Colonic mucosa (tissue), 4 donors: ENCODE measurements at regions not wholly inside any gene's neighbourhood (a gene's known extent, or its start where the extent isn't known, plus 50 kb on each side); places are given as distances from the start of the nearest gene placed in this dataset.

ENCODE experiments used
- DNase-seq: peaks from one replicate; pipeline ENCODE4 v3.0.0-alpha.2; 2020
- H3K27ac ChIP-seq: fragments of 200-600 bp; one replicate; pipeline ENCODE4 v1.8.0; 2021
- H3K27me3 ChIP-seq: fragments of 200-600 bp; one replicate; pipeline ENCODE4 v1.8.0; 2021
- H3K36me3 ChIP-seq: fragments of 200-600 bp; one replicate; pipeline ENCODE4 v1.8.0; 2021
- H3K4me1 ChIP-seq: fragments of 200-600 bp; one replicate; pipeline ENCODE4 v1.8.0; 2021; ENCODE audit warnings: mild to moderate bottlenecking
- H3K4me3 ChIP-seq: fragments of 200-600 bp; one replicate; pipeline ENCODE4 v1.8.0; 2021
- H3K9ac ChIP-seq, 2 donors: one replicate each; pipeline ENCODE4 v1.7.0; 2013; ENCODE audit warnings: control low read depth in 2 of 2, low read depth in 2 of 2, low read length in 2 of 2
- H3K9me3 ChIP-seq: fragments of 200-600 bp; one replicate; pipeline ENCODE4 v1.8.0; 2021
- CTCF ChIP-seq: fragments of 200-600 bp; IDR thresholded peaks from one replicate; pipeline ENCODE4 v1.8.0; 2022; ENCODE audit warnings: antibody characterized with exemption, mild to moderate bottlenecking
- intact Hi-C: fragments of 100-400 bp; cut with DNase I; formaldehyde crosslinking; loops from one replicate; pipeline ENCODE4 v1.14.1; 2022
- donor health status: healthy.
- donor health status: DM: no; HTN: no; CAD: no.
- donor health status: DM: no; HTN: no; CAD: no.

DNA sequence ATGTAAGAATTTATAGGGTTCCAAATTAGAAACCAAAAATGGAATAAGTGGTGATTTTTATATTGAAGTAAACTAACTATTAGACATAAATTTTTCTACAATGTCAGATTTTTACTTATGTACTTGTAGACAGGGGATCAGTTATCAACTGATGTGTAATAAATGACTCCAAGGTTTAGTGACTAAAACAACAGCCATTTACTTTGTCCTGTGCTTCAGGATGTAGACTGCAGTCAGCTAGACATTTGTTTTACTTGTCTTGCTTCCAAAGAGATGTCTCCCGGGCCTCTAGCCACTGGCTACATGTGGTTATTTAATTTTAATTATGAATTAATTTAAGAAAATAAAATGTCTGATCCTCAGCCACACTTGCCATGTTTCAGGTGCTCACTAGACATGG, 249.7 kb upstream of the IGFBP3 start:
- DNase-seq, result no peak
- Histone ChIP-seq H3K9me3 (no peaks in the 10 kb centered on the region), H3K4me3 (no peak overlapping the region), H3K27ac (no peak overlapping the region), H3K9ac (no peak overlapping the region), H3K27me3 (no peaks in the 10 kb centered on the region), H3K4me1 (no peaks in the 10 kb centered on the region), H3K36me3 (no peaks in the 10 kb centered on the region)
- TF ChIP-seq CTCF, result no peak
- intact Hi-C loops, result no loop called here

DNA sequence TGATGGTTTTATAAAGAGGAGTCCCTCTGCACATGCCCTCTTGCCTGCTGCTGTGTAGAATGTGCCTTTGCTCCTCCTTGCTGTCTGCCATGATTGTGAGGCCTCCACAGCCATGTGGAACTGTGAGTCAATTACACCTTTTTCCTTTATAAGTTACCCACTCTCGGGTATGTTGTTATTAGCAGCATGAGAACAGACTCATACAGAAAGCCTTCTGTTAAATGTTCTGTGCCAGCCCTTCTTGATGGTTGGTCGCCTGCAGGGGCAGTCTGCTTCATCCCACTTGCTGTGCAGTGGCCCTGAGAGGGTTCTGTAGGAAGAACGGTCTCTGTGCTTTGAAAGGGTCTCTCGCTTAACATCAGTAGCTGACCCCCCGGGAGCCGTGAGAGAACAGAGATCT, 248.9 kb upstream of the IGFBP3 start:
- H3K4me3 ChIP-seq, result no peak overlapping the region
- intact Hi-C loops, result no loop called here
- H3K27me3 ChIP-seq, result no peaks in the 10 kb centered on the region
- no peak for TF ChIP-seq CTCF
- H3K4me1 ChIP-seq, result no peaks in the 10 kb centered on the region
- no peaks in the 10 kb centered on the region for H3K36me3 ChIP-seq
- no peaks in the 10 kb centered on the region for H3K9me3 ChIP-seq
- no peak for DNase-seq
- H3K9ac ChIP-seq, result no peak overlapping the region
- H3K27ac ChIP-seq, result no peak overlapping the region

- no peak for TF ChIP-seq CTCF
- no peaks in the 10 kb centered on the region for H3K36me3 ChIP-seq
- intact Hi-C loops, result no loop called here
- no peaks in the 10 kb centered on the region for H3K9me3 ChIP-seq
- DNase-seq, result no peak
- H3K27ac ChIP-seq, result no peak overlapping the region
- H3K9ac ChIP-seq, result no peak overlapping the region
- no peaks in the 10 kb centered on the region for H3K4me1 ChIP-seq
- H3K27me3 ChIP-seq, result no peaks in the 10 kb centered on the region
- no peak overlapping the region for H3K4me3 ChIP-seq
Observed at GRCh38 chr7:46169384-46169755, 248.3 kb upstream of the IGFBP3 start.

- no peak overlapping the region for H3K27ac ChIP-seq
- no peaks in the 10 kb centered on the region for H3K4me1 ChIP-seq
- H3K9ac ChIP-seq, result no peak overlapping the region
- intact Hi-C loops, result no loop called here
- H3K27me3 ChIP-seq, result no peaks in the 10 kb centered on the region
- H3K36me3 ChIP-seq, result no peaks in the 10 kb centered on the region
- H3K4me3 ChIP-seq, result no peak overlapping the region
- TF ChIP-seq CTCF, result no peak
- no peaks in the 10 kb centered on the region for H3K9me3 ChIP-seq
- DNase-seq, result no peak
Observed at GRCh38 chr7:46168671-46169383, 247.8 kb upstream of the IGFBP3 start.

DNA sequence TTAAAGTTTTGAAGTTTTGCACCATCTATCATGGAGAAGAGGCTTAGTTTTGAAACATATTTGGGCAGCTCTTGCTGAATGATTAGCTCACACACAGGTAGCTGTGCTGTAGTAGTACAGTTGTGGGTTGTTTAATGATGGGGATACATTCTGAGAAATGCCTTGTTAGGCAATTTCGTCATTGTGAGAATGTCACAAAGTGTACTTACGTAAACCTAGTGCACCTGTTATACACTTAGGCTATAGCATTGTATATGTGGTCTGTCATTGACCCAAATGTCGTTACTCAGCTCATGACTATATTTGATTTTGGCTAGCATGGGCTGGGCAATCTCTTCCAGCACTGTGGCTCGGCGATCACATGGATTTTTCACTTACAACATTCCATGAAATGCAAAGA, 247.2 kb upstream of the IGFBP3 start:
- no peaks in the 10 kb centered on the region for H3K27me3 ChIP-seq
- DNase-seq, result no peak
- H3K27ac ChIP-seq, result no peak overlapping the region
- intact Hi-C loops, result no loop called here
- no peak overlapping the region for H3K4me3 ChIP-seq
- no peak for TF ChIP-seq CTCF
- H3K4me1 ChIP-seq, result no peaks in the 10 kb centered on the region
- H3K9ac ChIP-seq, result no peak overlapping the region
- no peaks in the 10 kb centered on the region for H3K36me3 ChIP-seq
- H3K9me3 ChIP-seq, result no peaks in the 10 kb centered on the region
